ENCODE measurements at regions not wholly inside any gene's neighbourhood (a gene's known extent, or its start where the extent isn't known, plus 50 kb on each side); places are given as distances from the start of the nearest gene placed in this dataset.

GRCh38 chr7:35474100-35474499 is 220.2 kb upstream of the TBX20 start:
- POLR2A ChIA-PET, result no interaction called here
- CTCF ChIA-PET, result no interaction called here
- DNase-seq (ENCODE audit: extremely low spot score), result no peak
- TF ChIP-seq, protein P1, sequence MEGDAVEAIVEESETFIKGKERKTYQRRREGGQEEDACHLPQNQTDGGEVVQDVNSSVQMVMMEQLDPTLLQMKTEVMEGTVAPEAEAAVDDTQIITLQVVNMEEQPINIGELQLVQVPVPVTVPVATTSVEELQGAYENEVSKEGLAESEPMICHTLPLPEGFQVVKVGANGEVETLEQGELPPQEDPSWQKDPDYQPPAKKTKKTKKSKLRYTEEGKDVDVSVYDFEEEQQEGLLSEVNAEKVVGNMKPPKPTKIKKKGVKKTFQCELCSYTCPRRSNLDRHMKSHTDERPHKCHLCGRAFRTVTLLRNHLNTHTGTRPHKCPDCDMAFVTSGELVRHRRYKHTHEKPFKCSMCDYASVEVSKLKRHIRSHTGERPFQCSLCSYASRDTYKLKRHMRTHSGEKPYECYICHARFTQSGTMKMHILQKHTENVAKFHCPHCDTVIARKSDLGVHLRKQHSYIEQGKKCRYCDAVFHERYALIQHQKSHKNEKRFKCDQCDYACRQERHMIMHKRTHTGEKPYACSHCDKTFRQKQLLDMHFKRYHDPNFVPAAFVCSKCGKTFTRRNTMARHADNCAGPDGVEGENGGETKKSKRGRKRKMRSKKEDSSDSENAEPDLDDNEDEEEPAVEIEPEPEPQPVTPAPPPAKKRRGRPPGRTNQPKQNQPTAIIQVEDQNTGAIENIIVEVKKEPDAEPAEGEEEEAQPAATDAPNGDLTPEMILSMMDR (IDR thresholded peaks at IDR 0.05; ENCODE audit: control extremely low read depth, extremely low read depth, low read depth, missing control alignments), result no peak

DNA sequence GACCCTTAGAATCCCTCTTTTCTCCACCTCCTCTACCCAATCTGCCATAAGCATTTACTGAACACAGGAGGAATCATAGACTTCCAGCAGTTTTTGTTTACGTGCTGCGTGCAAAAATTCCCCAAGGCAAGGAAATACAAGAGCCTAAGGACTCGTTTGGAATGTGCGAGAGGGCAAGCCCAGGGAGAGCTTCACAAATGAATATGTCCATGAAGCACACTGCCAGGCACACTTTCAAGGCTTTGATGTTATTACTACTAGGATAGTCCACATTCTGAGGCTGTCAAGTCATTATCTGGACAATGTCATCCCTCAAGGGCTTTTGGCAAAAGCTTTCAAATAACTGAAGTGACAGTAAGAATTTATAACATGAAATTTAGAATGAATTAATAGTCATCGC is 214.7 kb upstream of the TBX20 start:
- POLR2A ChIA-PET, result no interaction called here
- TF ChIP-seq, protein P1 (IDR thresholded peaks at IDR 0.05; ENCODE audit: control extremely low read depth, extremely low read depth, low read depth, missing control alignments), result no peak
- CTCF ChIA-PET, result no interaction called here
- no peak for DNase-seq (ENCODE audit: extremely low spot score)

DNA sequence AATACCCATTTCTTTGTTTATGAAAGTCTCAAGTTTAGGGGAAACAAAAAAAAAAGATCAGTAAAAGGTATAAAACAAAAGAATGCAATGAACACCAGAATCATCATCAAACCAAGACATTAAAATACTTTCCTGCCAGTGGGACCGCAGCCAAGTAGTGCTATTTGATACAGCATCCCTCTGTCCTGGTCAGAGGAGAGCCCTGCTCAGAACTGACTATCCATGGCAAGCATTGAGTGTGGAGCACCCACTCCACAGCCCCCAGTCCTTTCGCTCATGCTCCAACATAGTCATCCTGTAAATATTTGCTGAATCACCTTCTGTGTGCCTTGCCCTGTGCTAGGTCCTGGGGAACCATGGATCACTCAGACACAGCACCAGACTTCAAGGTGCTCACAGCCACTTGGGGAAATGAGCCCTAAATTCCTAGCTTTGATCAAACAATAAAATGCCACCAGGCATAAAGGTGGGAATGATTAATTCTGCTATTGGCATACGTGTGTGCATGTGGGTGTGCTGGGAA is 213.6 kb upstream of the TBX20 start:
- TF ChIP-seq, protein P1 (IDR thresholded peaks at IDR 0.05; ENCODE audit: control extremely low read depth, extremely low read depth, low read depth, missing control alignments), result no peak
- ChIA-PET CTCF (no interaction called here), POLR2A (no interaction called here)
- no peak for DNase-seq (ENCODE audit: extremely low spot score)

- no peak for DNase-seq (ENCODE audit: extremely low spot score)
- ChIA-PET CTCF (no interaction called here), POLR2A (no interaction called here)
- TF ChIP-seq, protein P1 (IDR thresholded peaks at IDR 0.05; ENCODE audit: control extremely low read depth, extremely low read depth, low read depth, missing control alignments), result no peak
These were observed 212.0 kb upstream of the TBX20 start for GRCh38 chr7:35465791-35466336.

DNA sequence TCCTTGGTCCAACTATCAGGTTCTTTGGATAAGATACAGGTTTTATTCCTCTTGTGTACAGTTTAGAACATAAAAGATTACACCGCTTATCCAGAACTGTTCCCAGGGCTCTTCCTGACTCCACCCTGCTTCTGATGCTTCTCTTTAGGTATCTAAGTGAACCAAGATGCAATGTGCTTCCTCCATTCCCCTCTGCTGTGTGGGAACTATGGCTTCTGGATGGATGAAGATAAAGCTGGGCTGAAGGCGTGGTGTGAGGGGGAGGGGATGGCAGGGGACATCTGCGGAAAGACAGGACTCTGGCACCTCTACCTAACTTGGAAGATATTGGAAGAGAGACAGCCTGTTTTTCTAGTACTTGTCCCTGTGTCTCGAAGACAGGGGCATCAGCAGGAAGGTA is 209.9 kb upstream of the TBX20 start:
- CTCF ChIA-PET, result no interaction called here
- TF ChIP-seq, protein P1 (IDR thresholded peaks at IDR 0.05; ENCODE audit: control extremely low read depth, extremely low read depth, low read depth, missing control alignments), result no peak
- POLR2A ChIA-PET, result no interaction called here
- no peak for DNase-seq (ENCODE audit: extremely low spot score)

DNA sequence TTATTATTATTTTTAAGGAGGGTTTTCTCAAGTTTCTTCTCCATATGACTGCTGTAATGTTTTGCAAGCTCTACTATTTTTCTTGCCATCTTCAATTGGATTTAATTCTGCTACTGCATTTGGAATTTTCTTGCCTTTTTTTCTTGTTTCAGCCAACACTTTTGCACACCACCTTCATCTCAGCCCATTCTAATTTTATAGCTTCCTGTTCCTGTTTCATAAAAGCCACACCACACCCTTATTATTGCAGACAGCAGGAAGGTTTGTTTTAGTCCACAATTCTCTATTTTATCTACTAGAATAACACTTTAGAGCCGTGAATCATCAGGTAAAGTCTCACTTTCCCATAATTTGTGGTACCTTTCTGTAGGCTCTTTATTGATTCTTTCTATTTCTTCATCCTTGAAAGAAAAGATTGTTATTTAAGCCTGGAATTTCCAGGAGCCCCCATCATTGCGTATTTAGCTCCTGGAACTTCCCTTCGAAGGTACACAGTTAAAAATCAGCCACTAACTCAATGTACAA is 209.3 kb upstream of the TBX20 start:
- CTCF ChIA-PET, result no interaction called here
- TF ChIP-seq, protein P1 (IDR thresholded peaks at IDR 0.05; ENCODE audit: control extremely low read depth, extremely low read depth, low read depth, missing control alignments), result no peak
- POLR2A ChIA-PET, result no interaction called here
- no peak for DNase-seq (ENCODE audit: extremely low spot score)
